Natural killer cell (primary cell): ENCODE measurements at regions not wholly inside any gene's neighbourhood (a gene's known extent, or its start where the extent isn't known, plus 50 kb on each side); places are given as distances from the start of the nearest gene placed in this dataset.

Experiments
- ATAC-seq, 3 donors: fragments of 150-1000 bp in 2 of 3; fragments of 200-7000 bp in 1 of 3; cut with Tn5 transposase; 1 replicate in 1 of 3; 2 replicates in 2 of 3; pipeline ENCODE4 v1.10.0; 2021; ENCODE audit warnings: mild to moderate bottlenecking in 2 of 3, moderate library complexity in 2 of 3
- DNase-seq, 2 donors: peaks; one replicate each; pipeline versions ENCODE4 v3.0.0 to v3.0.0-alpha.2; 2013 to 2021; ENCODE audit warnings: mixed read lengths in 1 of 2
- H3K27ac ChIP-seq: one replicate; pipeline ENCODE4 v1.5.1; 2013; ENCODE audit warnings: mild to moderate bottlenecking, low read length
- H3K27me3 ChIP-seq: one replicate; pipeline ENCODE4 v1.6.1; 2013; ENCODE audit warnings: low read length; ENCODE audit not compliant: control insufficient read depth, insufficient read depth
- H3K36me3 ChIP-seq: one replicate; pipeline ENCODE4 v1.6.1; 2013; ENCODE audit warnings: low read length; ENCODE audit not compliant: control insufficient read depth, insufficient read depth
- H3K4me1 ChIP-seq: one replicate; pipeline ENCODE4 v1.6.1; 2013; ENCODE audit warnings: low read length; ENCODE audit not compliant: control insufficient read depth, insufficient read depth
- H3K4me3 ChIP-seq: one replicate; pipeline ENCODE4 v1.5.1; 2013; ENCODE audit warnings: low read length
- H3K9me3 ChIP-seq: one replicate; pipeline ENCODE4 v1.6.1; 2013; ENCODE audit warnings: low read length; ENCODE audit not compliant: control insufficient read depth, insufficient read depth
- H3K27ac Mint-ChIP-seq, 2 donors: one replicate each; pipeline ENCODE4 v1.8.0; 2022; ENCODE audit warnings: mild to moderate bottlenecking in 2 of 2, mixed read lengths in 2 of 2, moderate library complexity in 1 of 2
- H3K27me3 Mint-ChIP-seq, 2 donors: one replicate each; pipeline ENCODE4 v1.8.0; 2022; ENCODE audit warnings: low read depth in 2 of 2, mixed read lengths in 2 of 2
- H3K36me3 Mint-ChIP-seq: one replicate; pipeline ENCODE4 v1.8.0; 2022; ENCODE audit warnings: mixed read lengths
- H3K4me1 Mint-ChIP-seq, 2 donors: one replicate each; pipeline ENCODE4 v1.8.0; 2022; ENCODE audit warnings: mixed read lengths in 2 of 2
- H3K4me3 Mint-ChIP-seq: one replicate; pipeline ENCODE4 v1.8.0; 2022; ENCODE audit warnings: mild to moderate bottlenecking, moderate library complexity, mixed read lengths
- H3K9me3 Mint-ChIP-seq, 2 donors: one replicate each; pipeline ENCODE4 v1.8.0; 2022; ENCODE audit warnings: mixed read lengths in 2 of 2
- CTCF ChIP-seq: fragments of 200-600 bp; IDR thresholded peaks from one replicate; pipeline ENCODE4 v1.8.0; 2022; ENCODE audit warnings: antibody characterized with exemption
- WGBS: methylation state at CpG from one replicate; pipeline ENCODE4 v1.1.7; 2013; ENCODE audit warnings: missing lambda C conversion rate; ENCODE audit not compliant: insufficient coverage; 5-methylcytosine and 5-hydroxymethylcytosine counted together
- intact Hi-C: fragments of 100-400 bp; cut with micrococcal nuclease; formaldehyde crosslinking; loops from one replicate; pipeline ENCODE4 v1.14.2; 2022

GRCh38 chr2:8496617-8497016, 185.2 kb upstream of the ID2 start:
- H3K27me3 Mint-ChIP-seq: no peaks in the 10 kb centered on the region
- intact Hi-C loops: no loop called here
- no peak for TF ChIP-seq CTCF
- no peaks in the 10 kb centered on the region for H3K36me3 ChIP-seq
- no peak overlapping the region for H3K27ac ChIP-seq
- peaks cover 20% of the 10 kb centered on the region for H3K4me1 ChIP-seq
- H3K9me3 ChIP-seq: no peaks in the 10 kb centered on the region
- WGBS: 98% methylated on average over 4 of the region's 4 CpGs
- H3K4me1 Mint-ChIP-seq: peaks cover 36 to 51% of the 10 kb centered on the region in 2 donors
- no peak overlapping the region for H3K4me3 ChIP-seq
- H3K36me3 Mint-ChIP-seq: no peaks in the 10 kb centered on the region
- no peak overlapping the region for H3K4me3 Mint-ChIP-seq
- no peak for DNase-seq
- no peaks in the 10 kb centered on the region for H3K9me3 Mint-ChIP-seq
- no peak for ATAC-seq
- no peaks in the 10 kb centered on the region for H3K27me3 ChIP-seq
- H3K27ac Mint-ChIP-seq: no peak overlapping the region

- Histone ChIP-seq H3K4me1 (peaks cover 20% of the 10 kb centered on the region), H3K9me3 (no peaks in the 10 kb centered on the region), H3K36me3 (no peaks in the 10 kb centered on the region), H3K27me3 (no peaks in the 10 kb centered on the region), H3K4me3 (no peak overlapping the region), H3K27ac (no peak overlapping the region)
- H3K4me3 Mint-ChIP-seq: no peak overlapping the region
- intact Hi-C loops: no loop called here
- ATAC-seq (no peak), DNase-seq (no peak)
- no peaks in the 10 kb centered on the region for H3K9me3 Mint-ChIP-seq
- no peak for TF ChIP-seq CTCF
- no peaks in the 10 kb centered on the region for H3K27me3 Mint-ChIP-seq
- H3K4me1 Mint-ChIP-seq: peaks cover 31 to 51% of the 10 kb centered on the region in 2 donors
- no peak overlapping the region for H3K27ac Mint-ChIP-seq
- no peaks in the 10 kb centered on the region for H3K36me3 Mint-ChIP-seq
- WGBS: 80% methylated on average over 2 of the region's 3 CpGs
Observed at GRCh38 chr2:8498994-8499393, 182.9 kb upstream of the ID2 start.

GRCh38 chr2:8500124-8501054, 181.5 kb upstream of the ID2 start:
- Histone ChIP-seq H3K9me3 (no peaks in the 10 kb centered on the region), H3K36me3 (no peaks in the 10 kb centered on the region), H3K27me3 (no peaks in the 10 kb centered on the region), H3K27ac (no peak overlapping the region), H3K4me3 (no peak overlapping the region), H3K4me1 (peaks cover 15% of the 10 kb centered on the region)
- no peaks in the 10 kb centered on the region for H3K36me3 Mint-ChIP-seq
- TF ChIP-seq CTCF: no peak
- H3K27ac Mint-ChIP-seq: no peak overlapping the region
- 95% methylated on average over 13 of the region's 13 CpGs for WGBS
- no peaks in the 10 kb centered on the region for H3K9me3 Mint-ChIP-seq
- peaks cover 20 to 43% of the 10 kb centered on the region in 2 donors for H3K4me1 Mint-ChIP-seq
- intact Hi-C loops: no loop called here
- no peaks in the 10 kb centered on the region for H3K27me3 Mint-ChIP-seq
- H3K4me3 Mint-ChIP-seq: no peak overlapping the region
- no peak for ATAC-seq
- DNase-seq: no peak
